ENCODE measurements at regions not wholly inside any gene's neighbourhood (a gene's known extent, or its start where the extent isn't known, plus 50 kb on each side); places are given as distances from the start of the nearest gene placed in this dataset.

DNA sequence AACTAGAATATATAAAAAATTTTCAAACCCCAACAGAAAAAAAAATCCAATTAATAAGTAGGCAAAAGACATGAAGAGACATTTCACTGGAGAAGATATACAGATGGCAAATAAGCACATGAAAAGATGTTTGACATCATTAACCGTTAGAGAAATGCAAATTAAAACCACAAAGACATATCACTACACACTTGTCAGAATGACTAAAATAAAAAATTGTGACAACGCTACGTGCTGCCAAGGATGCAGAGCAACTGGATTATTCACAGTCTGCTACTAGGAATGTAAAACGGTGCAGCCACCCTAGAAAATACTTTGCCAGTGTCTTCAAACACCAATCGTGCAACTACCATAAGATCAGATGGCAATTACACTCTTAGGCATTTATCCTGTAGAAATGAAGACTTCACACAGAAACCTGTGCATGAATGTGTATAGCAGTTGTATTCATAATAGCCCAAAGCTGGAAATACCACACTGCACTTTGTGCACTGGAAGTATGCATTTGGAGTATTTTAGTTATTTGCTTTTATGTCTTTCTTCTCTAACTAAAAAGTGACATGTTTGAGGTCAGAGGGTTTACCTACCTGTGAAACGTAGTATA is 75.3 kb upstream of the PALMD start:
- TF ChIP-seq, protein P1, sequence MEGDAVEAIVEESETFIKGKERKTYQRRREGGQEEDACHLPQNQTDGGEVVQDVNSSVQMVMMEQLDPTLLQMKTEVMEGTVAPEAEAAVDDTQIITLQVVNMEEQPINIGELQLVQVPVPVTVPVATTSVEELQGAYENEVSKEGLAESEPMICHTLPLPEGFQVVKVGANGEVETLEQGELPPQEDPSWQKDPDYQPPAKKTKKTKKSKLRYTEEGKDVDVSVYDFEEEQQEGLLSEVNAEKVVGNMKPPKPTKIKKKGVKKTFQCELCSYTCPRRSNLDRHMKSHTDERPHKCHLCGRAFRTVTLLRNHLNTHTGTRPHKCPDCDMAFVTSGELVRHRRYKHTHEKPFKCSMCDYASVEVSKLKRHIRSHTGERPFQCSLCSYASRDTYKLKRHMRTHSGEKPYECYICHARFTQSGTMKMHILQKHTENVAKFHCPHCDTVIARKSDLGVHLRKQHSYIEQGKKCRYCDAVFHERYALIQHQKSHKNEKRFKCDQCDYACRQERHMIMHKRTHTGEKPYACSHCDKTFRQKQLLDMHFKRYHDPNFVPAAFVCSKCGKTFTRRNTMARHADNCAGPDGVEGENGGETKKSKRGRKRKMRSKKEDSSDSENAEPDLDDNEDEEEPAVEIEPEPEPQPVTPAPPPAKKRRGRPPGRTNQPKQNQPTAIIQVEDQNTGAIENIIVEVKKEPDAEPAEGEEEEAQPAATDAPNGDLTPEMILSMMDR (IDR thresholded peaks at IDR 0.05), result no peak
- TF ChIP-seq POLR2A (IDR thresholded peaks at IDR 0.05) (no peak), POLR2AphosphoS5 (IDR thresholded peaks at IDR 0.05) (no peak)
